Amygdala (tissue), 56 donors: ENCODE measurements at regions not wholly inside any gene's neighbourhood (a gene's known extent, or its start where the extent isn't known, plus 50 kb on each side); places are given as distances from the start of the nearest gene placed in this dataset.
"Not testable (repeated sequence)": the region's sequence is repeated elsewhere in the genome, so short reads cannot be mapped to it uniquely, and the experiment has no call there.

Source experiments
- DNase-seq, 56 donors: peaks; one replicate each; lab custom pipeline; 2025; lab: John Stamatoyannopoulos, UW

DNA sequence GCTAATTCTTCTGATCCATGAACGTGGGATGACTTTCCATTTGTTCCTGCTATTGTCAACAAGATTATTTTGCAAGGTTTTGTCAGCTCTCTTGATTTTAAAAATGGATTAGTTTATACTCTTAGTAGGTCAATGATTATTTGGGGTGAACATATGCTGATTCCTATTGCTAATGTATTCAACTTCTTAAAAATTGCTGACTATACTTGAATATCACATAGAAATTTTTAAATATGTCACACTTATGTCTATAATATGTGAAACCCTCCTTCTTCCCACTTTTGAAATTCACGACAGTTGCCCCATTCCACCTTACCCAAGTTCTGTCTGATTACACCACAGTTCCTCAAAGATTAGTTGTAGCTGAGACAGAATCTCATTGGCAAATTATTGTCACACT, 465.7 kb upstream of the TENM3 start:
- DNase-seq: no peak

DNA sequence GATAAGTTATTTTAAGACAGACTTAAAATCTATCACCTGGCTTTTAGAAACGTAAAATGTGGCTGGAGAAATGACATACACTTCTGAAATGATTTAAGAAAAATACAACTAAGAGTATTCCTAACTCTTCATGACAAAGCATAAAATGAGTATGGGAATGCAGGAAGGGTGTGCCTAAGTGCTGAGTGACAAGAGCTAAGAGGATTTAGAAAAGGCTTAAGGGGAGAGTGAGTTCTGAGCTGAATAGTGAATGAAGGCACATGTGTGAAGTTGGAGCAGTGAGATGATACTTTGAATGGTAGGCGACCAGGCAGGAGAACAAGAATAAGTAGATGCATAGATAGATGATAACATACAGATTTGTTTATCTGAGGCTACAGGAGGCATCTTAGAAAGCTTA, 458.3 kb upstream of the TENM3 start:
- DNase-seq: no peak

DNA sequence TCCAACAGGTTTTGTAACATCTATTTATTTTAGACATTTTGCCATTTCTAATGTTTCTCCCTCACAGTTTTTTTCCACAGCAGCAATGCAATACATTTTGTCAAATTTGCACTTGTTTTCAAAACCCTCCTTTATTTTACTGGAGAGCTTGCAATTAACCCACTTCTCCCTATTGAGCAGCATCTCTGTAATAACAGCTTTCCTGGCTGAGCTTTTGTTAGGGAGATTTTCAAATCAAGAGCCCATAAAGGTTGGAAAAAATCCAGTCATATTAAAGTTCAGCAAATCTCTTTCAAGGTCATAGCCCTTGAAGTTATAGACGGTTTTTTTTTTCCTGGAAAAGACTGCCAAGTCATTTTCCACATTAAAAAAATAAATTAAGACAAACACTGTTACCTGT, 450.6 kb upstream of the TENM3 start:
- DNase-seq: no peak

DNA sequence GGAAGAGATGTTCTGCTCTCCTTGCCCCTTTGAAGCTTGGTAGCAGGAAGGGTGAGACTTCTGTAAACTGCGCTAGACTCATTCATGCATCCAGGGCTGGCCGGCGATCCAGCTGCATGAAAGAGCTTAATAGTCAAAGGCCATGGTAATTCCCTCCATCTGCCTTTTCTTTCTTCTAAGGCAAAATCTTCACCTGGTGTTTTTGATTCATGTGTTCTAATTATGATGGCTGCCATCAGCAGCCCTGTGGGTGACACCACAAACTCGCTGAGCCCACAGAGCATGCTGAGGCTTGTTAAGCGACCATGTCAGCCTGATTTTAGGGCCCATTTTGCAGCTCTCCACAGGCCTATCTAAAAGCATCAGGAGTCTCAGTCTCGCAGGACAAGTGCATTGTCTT, 450.1 kb upstream of the TENM3 start:
- DNase-seq: no peak

DNA sequence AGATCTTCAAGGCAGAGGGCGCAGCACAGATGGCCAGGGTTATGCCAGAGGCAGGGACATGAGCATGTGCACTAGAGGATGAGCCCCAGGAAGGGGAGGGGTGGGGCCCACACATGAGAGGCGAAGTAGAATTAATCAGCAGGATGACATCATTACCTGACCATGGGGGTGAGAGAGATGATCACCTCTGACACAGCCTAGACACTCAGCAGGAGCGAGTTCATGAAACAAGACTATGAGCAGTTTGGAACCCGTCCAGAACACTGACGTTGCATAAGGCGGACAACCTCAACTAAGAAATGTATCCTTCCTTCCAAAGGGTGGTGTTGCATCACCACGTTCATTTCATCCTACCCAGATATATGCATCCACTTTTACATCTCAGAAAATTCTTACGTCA, 446.7 kb upstream of the TENM3 start:
- DNase-seq: no peak

DNA sequence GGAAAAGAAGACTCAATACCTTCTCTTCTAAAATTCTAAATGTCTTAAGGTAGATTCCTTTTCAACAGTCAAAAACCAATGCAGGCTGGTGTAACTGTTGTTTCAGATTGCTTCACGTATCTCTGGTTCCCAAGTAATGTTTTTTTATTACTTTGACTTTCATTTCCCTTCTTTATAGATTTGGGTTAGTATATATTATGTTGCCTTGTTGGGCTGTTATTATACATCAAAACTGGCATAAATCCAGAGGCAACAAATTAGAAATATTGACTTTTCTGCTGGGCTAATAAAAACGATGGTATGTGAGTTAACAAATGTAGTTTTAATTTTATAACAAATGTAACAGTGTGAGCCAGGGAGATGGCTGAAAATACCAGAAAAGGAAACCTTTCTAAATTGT, 444.7 kb upstream of the TENM3 start:
- DNase-seq: no peak

DNA sequence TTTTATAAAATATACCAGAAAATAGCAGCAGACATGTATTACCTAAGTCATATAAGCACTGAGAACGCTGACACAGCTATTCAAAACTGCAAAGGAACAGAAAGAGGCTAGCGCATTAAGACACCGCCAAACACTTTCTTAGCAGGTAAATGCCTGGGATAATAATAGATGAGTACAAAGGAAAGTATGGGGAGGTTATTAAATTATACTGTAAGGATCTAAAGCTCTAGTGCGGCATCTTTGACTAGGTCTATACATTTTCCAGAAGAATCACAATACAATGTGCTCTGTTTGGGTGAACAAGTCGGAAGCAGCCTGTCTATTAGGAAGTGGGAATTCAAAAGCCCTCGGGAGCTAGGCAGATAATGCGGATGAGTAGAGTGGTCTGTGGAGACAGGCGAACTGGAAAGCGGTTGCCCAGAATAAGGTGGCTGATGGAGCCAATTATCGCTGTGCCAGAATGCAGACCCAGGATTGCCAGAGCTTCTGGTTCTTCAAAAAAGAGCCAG, 443.6 kb upstream of the TENM3 start:
- no peak for DNase-seq

DNA sequence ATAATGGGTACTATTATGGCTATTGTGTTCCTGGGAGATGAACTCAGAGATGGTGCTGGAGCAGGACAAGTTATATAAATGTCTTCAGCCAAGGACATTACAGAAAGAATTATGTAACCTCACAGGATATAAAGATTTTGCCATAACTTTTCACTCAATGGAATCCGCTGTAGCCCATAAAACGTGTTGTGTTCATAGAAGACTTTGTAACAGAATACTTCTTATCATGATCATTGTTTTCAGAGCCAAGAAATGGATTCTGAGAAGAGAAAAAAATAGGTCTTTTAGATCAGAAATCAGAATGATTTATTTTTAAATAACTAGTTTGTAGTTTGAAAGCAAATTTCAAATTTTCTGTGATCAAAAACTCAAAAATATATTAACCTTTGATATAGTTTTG, 441.0 kb upstream of the TENM3 start:
- DNase-seq: no peak

DNA sequence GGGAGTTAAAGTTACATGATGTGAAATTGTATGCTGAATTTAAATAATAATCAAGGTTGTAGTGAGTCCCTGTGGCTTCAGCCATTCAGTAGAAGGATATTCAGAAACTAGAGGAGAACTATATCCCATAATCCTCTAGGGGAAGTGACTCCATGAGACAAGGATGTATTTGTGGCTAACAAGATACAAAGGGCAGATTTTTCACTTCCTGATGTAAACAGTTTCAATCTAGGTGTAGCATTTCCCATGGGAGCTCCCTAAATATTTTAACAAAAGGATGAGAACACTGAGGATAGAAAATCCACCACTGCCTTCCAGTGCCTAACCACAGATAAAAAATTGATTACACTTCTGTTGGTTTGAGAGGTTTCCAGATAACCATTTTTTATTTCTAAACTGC, 435.4 kb upstream of the TENM3 start:
- no peak for DNase-seq

DNA sequence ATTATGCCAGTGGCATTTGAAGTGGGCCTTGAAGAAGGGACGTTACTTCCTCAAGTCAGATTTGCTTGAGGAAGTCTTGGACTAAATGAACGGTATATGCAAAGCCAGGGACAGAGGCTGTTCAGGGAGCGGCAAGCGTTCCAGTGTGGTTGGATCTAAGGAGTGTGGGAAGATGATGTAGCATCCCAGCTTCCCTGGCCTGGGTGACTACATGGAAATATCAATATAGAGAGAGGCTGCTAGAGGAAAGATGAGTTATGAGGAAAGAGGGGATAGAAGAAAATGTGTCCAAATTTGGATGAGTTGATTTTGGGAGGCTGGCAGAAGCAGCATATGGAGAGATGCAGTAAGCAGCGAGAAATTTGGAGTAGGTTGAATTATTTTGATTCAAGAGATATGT, 432.5 kb upstream of the TENM3 start:
- no peak for DNase-seq

DNA sequence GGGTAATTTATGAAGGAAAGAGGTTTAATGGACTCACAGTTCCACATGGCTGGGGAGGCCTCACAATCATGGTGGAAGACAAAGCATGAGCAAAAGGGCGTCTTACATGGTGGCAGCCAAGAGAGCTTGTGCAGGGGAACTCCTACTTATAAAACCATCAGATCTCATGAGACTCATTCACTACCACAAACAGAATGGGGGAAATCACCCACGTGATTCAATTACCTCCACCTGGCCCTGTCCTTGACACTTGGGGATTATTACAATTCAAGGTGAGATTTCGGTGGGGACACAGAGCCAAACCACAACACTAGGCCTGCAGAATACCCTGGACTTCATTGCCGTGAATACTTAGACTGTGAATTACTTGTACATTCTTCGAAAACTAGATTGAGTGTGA, 431.7 kb upstream of the TENM3 start:
- not testable (repeated sequence) for DNase-seq

DNA sequence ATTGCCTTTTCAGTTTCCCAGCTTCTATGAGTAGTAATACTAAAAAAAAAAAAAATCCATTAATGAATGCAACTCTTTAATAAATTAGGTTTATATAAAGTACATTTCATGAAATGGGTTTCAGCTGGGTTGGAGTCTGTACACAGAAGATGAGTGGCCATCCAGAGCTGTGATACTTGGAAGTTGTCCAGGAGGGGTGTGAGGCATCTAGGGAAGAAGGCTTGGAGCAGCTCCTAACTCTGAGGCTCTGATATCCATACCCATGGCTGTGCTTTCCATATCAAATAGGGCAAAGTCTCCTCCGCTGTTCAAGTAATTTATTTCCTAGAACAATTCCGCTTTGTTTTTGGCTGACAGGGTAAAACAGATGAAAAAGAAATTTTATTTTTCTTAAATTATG, 423.3 kb upstream of the TENM3 start:
- no peak for DNase-seq

DNA sequence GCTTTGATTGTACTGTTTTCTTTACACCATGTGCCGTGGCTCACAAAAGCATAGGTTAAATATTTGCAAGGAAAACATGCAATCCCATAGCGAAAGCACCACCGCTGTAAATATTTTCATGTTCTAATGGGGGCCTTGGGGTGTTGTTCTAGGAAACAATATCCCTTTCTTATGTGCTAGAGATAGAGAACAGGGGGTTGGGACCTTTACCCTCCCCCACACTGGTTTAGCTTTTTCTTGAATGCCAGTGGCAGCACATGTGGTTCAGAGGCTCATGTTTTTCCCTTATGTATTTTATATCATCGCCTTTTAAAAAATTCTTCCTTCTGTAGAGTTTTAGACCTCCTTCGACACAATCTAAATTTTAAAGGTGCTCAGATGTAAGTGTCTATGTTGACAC, 422.6 kb upstream of the TENM3 start:
- no peak for DNase-seq

DNA sequence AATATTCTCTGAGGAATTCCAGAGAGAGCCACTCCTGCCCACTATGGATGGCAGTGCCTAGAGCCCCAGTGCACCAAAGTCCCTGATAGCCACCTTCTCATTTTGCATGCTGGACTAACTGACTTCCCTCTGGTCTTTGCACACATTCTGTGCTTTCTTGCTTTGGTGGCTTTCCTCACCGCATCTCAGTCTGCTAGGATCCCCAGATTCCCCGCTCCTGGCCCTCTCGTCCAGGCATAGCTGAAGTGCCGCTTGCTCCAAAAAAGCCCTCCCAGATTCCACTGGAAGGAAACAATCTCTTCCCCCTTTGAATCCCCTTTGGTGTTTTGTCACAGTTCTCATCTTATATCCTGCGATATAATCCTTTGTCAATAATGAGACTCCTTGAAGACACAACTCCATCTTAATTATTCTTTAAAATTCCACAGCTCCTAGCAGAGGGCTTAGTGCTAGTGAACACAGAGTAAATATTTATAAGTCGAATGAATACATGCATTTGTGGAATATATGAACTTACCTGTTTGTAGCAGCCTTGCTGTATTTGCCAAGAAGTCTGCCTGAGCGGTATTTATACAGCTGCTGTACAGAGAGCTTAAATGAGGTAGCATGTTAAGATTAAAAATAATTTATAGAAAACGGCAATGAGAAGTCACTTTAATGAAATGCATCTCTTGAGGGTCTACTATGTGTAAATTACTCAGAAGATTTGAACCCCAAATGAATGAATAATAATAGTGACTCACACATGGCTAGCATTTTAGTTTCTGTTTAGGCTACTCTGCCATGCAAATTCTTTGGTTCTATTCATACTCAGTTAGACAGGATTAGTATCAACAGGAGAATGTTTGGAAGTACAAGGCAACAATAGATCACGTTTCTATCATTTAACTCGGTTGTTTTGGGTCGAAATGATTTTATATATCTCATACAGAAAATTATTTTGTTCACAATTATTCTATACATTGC, 421.9 kb upstream of the TENM3 start:
- DNase-seq: no peak

DNA sequence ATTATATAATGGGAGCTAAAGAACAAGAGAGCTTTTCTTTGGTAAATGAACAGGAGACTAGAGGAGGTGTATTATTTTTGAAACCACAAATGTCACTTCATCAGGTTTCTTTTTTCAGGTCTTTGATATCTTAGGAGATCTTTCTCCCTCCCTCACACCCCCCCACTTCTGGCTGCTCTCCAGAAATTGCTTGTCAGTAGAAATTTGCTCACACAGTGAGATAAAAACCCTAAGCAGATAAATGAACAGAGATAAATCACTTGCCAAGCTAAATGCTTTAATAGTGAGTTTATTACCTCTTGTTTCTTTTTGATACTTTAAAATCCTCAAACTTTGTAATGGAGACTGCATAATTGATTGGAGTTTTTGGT, 421.2 kb upstream of the TENM3 start:
- no peak for DNase-seq

DNA sequence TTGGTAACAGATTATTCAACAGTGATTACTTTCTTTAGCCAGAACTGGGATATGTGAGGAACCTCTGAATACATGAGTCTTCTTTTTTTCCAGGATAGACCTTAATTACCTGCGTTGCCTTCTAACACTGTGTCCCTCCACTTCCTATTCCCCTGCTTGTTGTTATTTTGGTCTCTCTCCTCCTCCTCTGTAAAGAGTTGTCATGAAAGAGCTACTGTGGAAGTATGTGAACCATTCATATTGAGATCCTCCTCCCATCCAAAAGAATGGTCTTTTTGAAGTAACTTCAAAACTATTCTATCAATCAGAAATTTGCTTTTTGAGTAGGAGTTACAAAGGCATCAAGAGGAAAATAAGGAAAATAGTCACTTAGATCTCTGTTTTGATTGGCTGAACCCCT, 420.0 kb upstream of the TENM3 start:
- no peak for DNase-seq

DNA sequence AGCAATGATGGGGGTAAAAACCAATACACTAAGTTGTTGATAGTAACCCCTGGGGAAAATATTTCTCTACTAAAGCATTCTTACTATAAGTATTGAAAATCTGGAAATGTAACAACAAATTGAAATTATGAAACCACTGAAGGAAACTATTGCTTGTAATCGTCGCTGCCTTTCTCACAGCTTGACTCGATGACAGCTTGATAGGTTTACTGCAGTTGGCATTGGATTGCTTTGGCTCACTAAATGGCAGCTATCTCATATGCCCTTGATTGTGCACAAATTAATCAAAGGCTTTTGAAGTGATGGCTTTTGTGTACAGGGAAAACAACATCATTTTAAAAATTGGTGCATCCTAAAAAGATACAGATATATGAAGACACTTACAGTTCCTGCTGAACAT, 419.6 kb upstream of the TENM3 start:
- DNase-seq: no peak

DNA sequence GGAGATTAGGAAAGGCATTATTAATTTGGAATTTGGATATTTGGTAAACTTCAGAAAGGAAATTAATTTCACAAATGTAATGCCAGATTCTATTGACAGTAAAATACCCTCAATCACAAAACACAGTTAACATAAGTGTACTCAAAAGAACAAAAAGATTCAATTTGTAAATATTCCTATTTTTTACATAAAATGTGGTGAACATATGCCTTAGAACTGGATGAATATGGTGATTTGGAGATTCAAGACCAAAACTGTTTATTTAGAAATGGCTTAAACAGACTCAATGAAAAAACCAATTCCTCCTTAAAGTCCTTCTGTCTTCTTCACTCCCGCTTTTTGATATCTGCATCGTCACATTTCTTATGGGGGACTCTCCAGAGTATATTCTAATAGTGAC, 417.6 kb upstream of the TENM3 start:
- DNase-seq: no peak

DNA sequence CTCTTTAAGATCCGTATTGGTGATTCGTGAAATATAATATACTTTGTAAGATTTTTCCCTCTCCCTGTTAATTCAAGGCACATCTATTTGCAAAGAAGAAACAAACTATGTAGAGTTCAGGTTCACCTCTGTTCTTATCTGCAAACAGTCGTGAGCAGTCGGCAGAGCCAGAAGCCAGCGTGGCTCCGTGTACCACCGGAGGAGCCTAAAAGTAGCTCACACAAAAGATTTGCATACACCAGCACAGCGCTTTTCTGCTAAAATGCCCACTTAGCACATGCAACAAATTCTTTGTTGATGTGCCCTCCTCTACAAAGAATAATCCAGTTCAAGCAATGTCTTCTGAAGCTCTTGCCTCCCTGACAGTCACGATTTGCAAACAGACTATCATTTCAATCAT, 416.0 kb upstream of the TENM3 start:
- DNase-seq: no peak

DNA sequence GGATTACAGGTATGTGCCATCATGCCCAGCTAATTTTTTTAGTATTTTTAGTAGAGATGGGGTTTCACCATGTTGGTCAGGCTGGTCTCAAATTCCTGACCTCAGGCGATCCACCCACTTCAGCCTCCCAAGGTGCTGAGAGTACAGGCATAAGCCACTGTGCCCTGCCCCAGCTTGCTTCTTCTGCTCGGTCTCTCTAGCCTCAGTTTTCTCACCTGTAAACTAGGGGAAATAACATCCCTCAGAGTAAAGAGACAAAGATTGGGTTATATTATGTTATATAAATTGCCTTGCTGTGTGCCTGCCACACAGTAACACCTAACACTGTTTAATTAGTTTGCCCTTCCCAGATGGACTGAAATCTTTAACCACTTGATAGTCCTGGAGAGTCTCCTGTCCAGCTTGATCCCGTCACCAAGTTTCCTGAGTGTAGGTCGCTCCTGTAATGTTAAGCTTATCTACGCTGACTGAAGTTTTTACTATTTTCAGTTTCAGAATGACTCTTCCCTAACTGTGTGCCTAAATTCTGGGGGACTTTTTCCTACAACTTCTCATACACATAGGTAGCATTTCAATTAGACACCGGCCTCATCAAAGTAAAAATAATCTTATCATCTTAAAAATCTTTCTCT, 412.7 kb upstream of the TENM3 start:
- DNase-seq: no peak

DNA sequence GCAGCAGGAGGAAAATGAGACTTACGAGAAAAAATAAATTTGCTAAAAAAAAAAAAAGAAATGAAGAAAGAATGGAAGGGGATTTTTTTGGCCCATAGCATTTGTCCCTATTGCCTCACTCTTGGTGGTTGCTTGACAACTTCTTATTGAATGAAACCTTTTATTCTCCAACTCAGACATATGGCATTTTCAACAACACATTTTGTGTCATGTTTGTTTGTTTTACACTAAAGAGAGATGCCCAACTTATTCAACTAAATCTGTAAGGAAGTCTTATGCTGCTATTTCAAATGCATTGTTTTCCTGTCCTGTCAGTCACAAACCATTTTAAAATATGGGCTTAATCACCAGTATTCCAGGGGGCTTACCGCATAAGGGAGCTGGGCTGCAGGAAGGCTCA, 409.1 kb upstream of the TENM3 start:
- DNase-seq: no peak

DNA sequence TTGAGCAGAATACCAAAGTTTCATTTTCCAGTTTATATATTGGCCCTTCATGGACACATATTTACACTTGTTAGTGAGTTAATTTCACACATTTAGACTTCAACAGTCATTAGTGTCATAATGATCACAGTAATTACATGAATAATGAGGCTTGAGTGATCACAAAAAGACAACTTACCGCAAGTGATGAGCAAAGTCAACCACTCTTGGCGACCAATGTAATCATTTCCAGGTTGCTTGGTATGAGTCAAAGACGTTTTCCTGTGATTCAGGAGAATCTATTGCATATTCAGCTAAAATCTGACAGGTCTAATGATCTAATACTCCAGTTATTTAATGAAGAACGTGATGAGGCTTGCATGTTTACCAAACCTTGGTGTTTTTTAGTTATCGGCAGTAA, 407.9 kb upstream of the TENM3 start:
- no peak for DNase-seq
